ENCODE measurements at regions not wholly inside any gene's neighbourhood (a gene's known extent, or its start where the extent isn't known, plus 50 kb on each side); places are given as distances from the start of the nearest gene placed in this dataset.
"Not testable (repeated sequence)": the region's sequence is repeated elsewhere in the genome, so short reads cannot be mapped to it uniquely, and the experiment has no call there.

GRCh38 chr21:24658926-24659325 is 948.4 kb downstream of the MRPL39 start:
- DNase-seq (ENCODE audit: insufficient read length, low spot score) (no peak), FAIRE-seq (no peak)

GRCh38 chr21:24658026-24658425 is 949.3 kb downstream of the MRPL39 start:
- DNase-seq (ENCODE audit: insufficient read length, low spot score) (no peak), FAIRE-seq (no peak)

- DNase-seq (ENCODE audit: insufficient read length, low spot score) (no peak), FAIRE-seq (no peak)
These were observed 957.6 kb downstream of the MRPL39 start for GRCh38 chr21:24649691-24650090.

- no peak for FAIRE-seq
These were observed 970.6 kb downstream of the MRPL39 start for GRCh38 chr21:24636696-24637095.

GRCh38 chr21:24634749-24635148 is 972.5 kb downstream of the MRPL39 start:
- DNase-seq (ENCODE audit: insufficient read length, low spot score): no peak
- FAIRE-seq: no peak

More at GRCh38 chr21:24636696-24637095, 970.6 kb downstream of the MRPL39 start:
- no peak for DNase-seq (ENCODE audit: insufficient read length, low spot score)

GRCh38 chr21:24628536-24628935 is 978.7 kb downstream of the MRPL39 start:
- FAIRE-seq: no peak
- DNase-seq (ENCODE audit: insufficient read length, low spot score): no peak

- DNase-seq (ENCODE audit: insufficient read length, low spot score) (no peak), FAIRE-seq (no peak)
These were observed 979.2 kb downstream of the MRPL39 start for GRCh38 chr21:24628046-24628445.

- FAIRE-seq (no peak), DNase-seq (ENCODE audit: insufficient read length, low spot score) (no peak)
These were observed 989.5 kb downstream of the MRPL39 start for GRCh38 chr21:24617819-24618218.

GRCh38 chr21:24594082-24594481 is 1013.2 kb downstream of the MRPL39 start:
- FAIRE-seq (no peak), DNase-seq (ENCODE audit: insufficient read length, low spot score) (no peak)

- FAIRE-seq: no peak
- DNase-seq (ENCODE audit: insufficient read length, low spot score): no peak
These were observed 1017.0 kb downstream of the MRPL39 start for GRCh38 chr21:24590261-24590660.

GRCh38 chr21:24583473-24583872 is 1023.8 kb downstream of the MRPL39 start:
- no peak for FAIRE-seq
- DNase-seq (ENCODE audit: insufficient read length, low spot score): no peak

- no peak for FAIRE-seq
- DNase-seq (ENCODE audit: insufficient read length, low spot score): no peak
These were observed 1030.0 kb downstream of the MRPL39 start for GRCh38 chr21:24577301-24577700.

GRCh38 chr21:24561291-24561690 is 1046.0 kb downstream of the MRPL39 start:
- no peak for FAIRE-seq
- DNase-seq (ENCODE audit: insufficient read length, low spot score): no peak

- DNase-seq (ENCODE audit: insufficient read length, low spot score) (no peak), FAIRE-seq (no peak)
These were observed 1054.8 kb downstream of the MRPL39 start for GRCh38 chr21:24552491-24552890.

- FAIRE-seq (no peak), DNase-seq (ENCODE audit: insufficient read length, low spot score) (no peak)
These were observed 1061.4 kb downstream of the MRPL39 start for GRCh38 chr21:24545807-24546361.

GRCh38 chr21:24514081-24514733 is 1093.1 kb downstream of the MRPL39 start:
- no peak for FAIRE-seq
- DNase-seq (ENCODE audit: insufficient read length, low spot score): no peak

GRCh38 chr21:24509131-24509530 is 1098.2 kb downstream of the MRPL39 start:
- DNase-seq (ENCODE audit: insufficient read length, low spot score) (no peak), FAIRE-seq (no peak)

GRCh38 chr21:24486973-24487372 is 1120.3 kb downstream of the MRPL39 start:
- FAIRE-seq (no peak), DNase-seq (ENCODE audit: insufficient read length, low spot score) (no peak)

- not testable (repeated sequence) for FAIRE-seq; DNase-seq (ENCODE audit: insufficient read length, low spot score)
These were observed 1123.9 kb downstream of the MRPL39 start for GRCh38 chr21:24483361-24483760.

- FAIRE-seq (no peak), DNase-seq (ENCODE audit: insufficient read length, low spot score) (no peak)
These were observed 1136.4 kb downstream of the MRPL39 start for GRCh38 chr21:24470852-24471251.

- FAIRE-seq: no peak
- no peak for DNase-seq (ENCODE audit: insufficient read length, low spot score)
These were observed 1150.9 kb downstream of the MRPL39 start for GRCh38 chr21:24456358-24456757.

- no peak for DNase-seq (ENCODE audit: insufficient read length, low spot score)
These were observed 1157.2 kb downstream of the MRPL39 start for GRCh38 chr21:24450119-24450518.

GRCh38 chr21:24445517-24445916 is 1161.8 kb downstream of the MRPL39 start:
- DNase-seq (ENCODE audit: insufficient read length, low spot score) (no peak), FAIRE-seq (no peak)

More at GRCh38 chr21:24450119-24450518, 1157.2 kb downstream of the MRPL39 start:
- no peak for FAIRE-seq

Data from GM19239 (cell line).